ENCODE measurements at regions not wholly inside any gene's neighbourhood (a gene's known extent, or its start where the extent isn't known, plus 50 kb on each side); places are given as distances from the start of the nearest gene placed in this dataset.

DNA sequence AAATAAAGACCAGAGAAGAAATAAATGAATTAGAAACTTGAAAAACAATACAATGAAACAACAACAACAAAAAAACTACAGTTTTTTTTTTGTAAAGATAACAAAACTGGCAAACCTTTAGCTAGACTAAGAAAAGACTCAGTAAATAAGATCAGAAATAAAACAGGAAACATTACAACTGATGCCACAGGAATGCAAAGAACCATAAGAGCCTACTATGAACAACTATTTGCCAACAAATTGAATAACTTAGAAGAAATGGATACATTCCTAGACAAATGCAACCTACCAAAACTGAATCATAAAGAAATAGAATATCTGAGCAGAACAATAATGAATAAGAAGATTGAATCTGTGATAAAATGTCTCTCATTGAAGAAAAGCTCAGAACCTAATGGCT is 742.0 kb downstream of the ADGRL2 start:
- intact Hi-C loops (cut with DNase I) = no loop called here
- no peak for DNase-seq
- H3K4me3 ChIP-seq = no peak overlapping the region
- no peaks in the 10 kb centered on the region for H3K9me3 ChIP-seq
- no peaks in the 10 kb centered on the region for H3K27me3 ChIP-seq
- no peaks in the 10 kb centered on the region for H3K36me3 ChIP-seq
- H3K27ac ChIP-seq = no peak overlapping the region
- H3K4me1 ChIP-seq (ENCODE audit: insufficient read depth) = no peaks in the 10 kb centered on the region
- TF ChIP-seq, protein P1, sequence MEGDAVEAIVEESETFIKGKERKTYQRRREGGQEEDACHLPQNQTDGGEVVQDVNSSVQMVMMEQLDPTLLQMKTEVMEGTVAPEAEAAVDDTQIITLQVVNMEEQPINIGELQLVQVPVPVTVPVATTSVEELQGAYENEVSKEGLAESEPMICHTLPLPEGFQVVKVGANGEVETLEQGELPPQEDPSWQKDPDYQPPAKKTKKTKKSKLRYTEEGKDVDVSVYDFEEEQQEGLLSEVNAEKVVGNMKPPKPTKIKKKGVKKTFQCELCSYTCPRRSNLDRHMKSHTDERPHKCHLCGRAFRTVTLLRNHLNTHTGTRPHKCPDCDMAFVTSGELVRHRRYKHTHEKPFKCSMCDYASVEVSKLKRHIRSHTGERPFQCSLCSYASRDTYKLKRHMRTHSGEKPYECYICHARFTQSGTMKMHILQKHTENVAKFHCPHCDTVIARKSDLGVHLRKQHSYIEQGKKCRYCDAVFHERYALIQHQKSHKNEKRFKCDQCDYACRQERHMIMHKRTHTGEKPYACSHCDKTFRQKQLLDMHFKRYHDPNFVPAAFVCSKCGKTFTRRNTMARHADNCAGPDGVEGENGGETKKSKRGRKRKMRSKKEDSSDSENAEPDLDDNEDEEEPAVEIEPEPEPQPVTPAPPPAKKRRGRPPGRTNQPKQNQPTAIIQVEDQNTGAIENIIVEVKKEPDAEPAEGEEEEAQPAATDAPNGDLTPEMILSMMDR (IDR thresholded peaks at IDR 0.05) = no peak
- TF ChIP-seq POLR2A (IDR thresholded peaks at IDR 0.05) (no peak), EP300 (IDR thresholded peaks at IDR 0.05) (no peak)

DNA sequence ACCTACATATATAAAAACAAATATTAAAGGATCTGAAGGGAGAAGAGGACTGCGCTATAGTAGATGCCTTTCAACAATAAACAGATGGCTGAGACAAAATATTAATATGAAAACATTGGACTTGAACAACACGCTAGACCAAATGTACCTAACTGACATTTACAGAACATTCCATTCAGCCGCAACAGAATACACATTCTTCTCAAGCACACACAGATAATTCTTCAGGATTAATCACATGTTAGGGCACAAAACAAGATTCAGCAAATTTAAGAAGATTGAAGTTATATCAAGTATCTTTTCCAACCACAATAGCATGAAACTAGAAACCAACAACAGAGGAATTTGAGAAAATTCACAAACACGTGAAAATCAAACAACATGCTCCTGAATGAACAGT is 741.4 kb downstream of the ADGRL2 start:
- H3K4me3 ChIP-seq = no peak overlapping the region
- DNase-seq = no peak
- no peaks in the 10 kb centered on the region for H3K27me3 ChIP-seq
- no peak overlapping the region for H3K27ac ChIP-seq
- intact Hi-C loops (cut with DNase I) = no loop called here
- 93 to 96% (median 94%) methylated on average over 4 of the region's 4 CpGs for WGBS, 3 donors
- TF ChIP-seq POLR2A (IDR thresholded peaks at IDR 0.05) (no peak), EP300 (IDR thresholded peaks at IDR 0.05) (no peak)
- TF ChIP-seq, protein P1 (IDR thresholded peaks at IDR 0.05) = no peak
- no peaks in the 10 kb centered on the region for H3K36me3 ChIP-seq
- no peaks in the 10 kb centered on the region for H3K4me1 ChIP-seq (ENCODE audit: insufficient read depth)
- H3K9me3 ChIP-seq = no peaks in the 10 kb centered on the region

DNA sequence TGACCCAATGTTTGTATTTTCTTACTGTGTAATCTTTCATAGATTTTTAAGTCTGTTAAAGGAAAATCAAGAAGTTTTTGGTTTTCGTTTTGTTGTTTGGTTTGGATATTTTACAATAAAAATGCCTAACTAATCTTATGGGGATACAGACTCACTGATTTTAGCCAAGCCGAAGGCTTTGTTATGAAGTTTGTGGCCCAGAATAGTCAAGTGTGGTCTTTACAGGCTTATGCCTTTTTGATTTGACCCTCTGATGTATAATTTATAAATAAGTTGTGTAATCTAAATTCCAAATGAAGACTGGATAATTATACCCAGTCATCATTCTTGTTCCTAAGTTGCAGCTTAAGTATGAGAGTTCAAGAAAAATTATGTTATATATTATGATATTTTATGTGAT is 739.3 kb downstream of the ADGRL2 start:
- no peak overlapping the region for H3K4me3 ChIP-seq
- no peak for DNase-seq
- H3K9me3 ChIP-seq = no peaks in the 10 kb centered on the region
- no peaks in the 10 kb centered on the region for H3K27me3 ChIP-seq
- 82 to 85% (median 83%) methylated on average over 2 of the region's 2 CpGs for WGBS, 3 donors
- intact Hi-C loops (cut with DNase I) = no loop called here
- TF ChIP-seq POLR2A (IDR thresholded peaks at IDR 0.05) (no peak), EP300 (IDR thresholded peaks at IDR 0.05) (no peak)
- TF ChIP-seq, protein P1 (IDR thresholded peaks at IDR 0.05) = no peak
- H3K36me3 ChIP-seq = no peaks in the 10 kb centered on the region
- H3K27ac ChIP-seq = no peak overlapping the region
- no peaks in the 10 kb centered on the region for H3K4me1 ChIP-seq (ENCODE audit: insufficient read depth)

DNA sequence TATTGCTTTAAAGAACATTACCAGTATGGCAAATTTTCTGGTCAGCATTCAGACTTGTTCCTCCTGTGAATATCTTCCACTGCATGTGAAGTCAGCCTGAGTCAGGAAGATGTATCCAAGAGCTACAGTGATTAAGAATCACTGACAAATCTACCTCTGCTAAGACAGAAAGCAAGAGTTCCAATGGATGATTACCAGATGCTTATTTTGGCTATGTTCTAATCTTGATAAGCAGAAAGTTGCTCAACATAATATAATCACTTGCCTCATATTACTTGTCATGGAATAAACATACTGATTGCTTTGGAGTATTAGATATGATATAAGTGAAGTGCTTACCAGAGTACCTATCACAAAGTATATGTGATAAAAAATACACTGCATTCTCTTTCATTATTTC is 738.1 kb downstream of the ADGRL2 start:
- Histone ChIP-seq H3K36me3 (no peaks in the 10 kb centered on the region), H3K27me3 (no peaks in the 10 kb centered on the region), H3K4me3 (no peak overlapping the region), H3K27ac (no peak overlapping the region), H3K4me1 (ENCODE audit: insufficient read depth) (no peaks in the 10 kb centered on the region), H3K9me3 (no peaks in the 10 kb centered on the region)
- intact Hi-C loops (cut with DNase I) = no loop called here
- no peak for DNase-seq
- TF ChIP-seq EP300 (IDR thresholded peaks at IDR 0.05) = no peak
- TF ChIP-seq, protein P1 (IDR thresholded peaks at IDR 0.05) = no peak
- no peak for TF ChIP-seq POLR2A (IDR thresholded peaks at IDR 0.05)

DNA sequence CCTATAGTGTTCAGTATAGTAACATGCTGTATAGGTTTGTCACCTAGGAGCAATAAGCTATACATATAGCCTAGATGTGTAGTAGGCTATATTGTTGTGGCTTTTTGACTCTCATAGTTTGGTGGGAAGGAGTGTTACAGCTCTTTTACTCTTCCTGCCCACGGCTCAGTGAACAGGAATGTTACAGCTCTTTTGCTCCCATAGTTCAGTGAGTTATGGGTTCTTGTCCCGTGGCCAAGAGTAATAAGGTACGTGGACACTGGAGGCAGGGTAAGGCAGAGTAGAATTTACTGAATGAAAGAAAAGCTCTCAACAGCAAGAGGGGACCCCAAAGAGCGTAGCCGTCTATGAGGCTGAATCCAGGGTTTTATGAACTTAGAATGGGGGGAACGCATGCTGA is 734.3 kb downstream of the ADGRL2 start:
- intact Hi-C loops (cut with DNase I) = no loop called here

More for the DNA sequence above, 734.3 kb downstream of the ADGRL2 start:
- Histone ChIP-seq H3K4me1 (ENCODE audit: insufficient read depth) (no peaks in the 10 kb centered on the region), H3K27me3 (no peaks in the 10 kb centered on the region), H3K27ac (no peak overlapping the region), H3K36me3 (no peaks in the 10 kb centered on the region), H3K4me3 (no peak overlapping the region), H3K9me3 (no peaks in the 10 kb centered on the region)
- no peak for TF ChIP-seq EP300 (IDR thresholded peaks at IDR 0.05)
- no peak for DNase-seq
- WGBS, 3 donors = 82 to 95% (median 92%) methylated on average over 6 of the region's 6 CpGs
